GM19043 (cell line): ENCODE measurements at regions not wholly inside any gene's neighbourhood (a gene's known extent, or its start where the extent isn't known, plus 50 kb on each side); places are given as distances from the start of the nearest gene placed in this dataset.

Experiments
- ATAC-seq: cut with Tn5 transposase; IDR thresholded peaks from one replicate; pipeline ENCODE4 v1.9.1; 2021; ENCODE audit warnings: low read depth; ENCODE audit not compliant: unreplicated experiment

GRCh38 chr15:77803487-77803886, 170.8 kb upstream of the LINGO1 start:
- no peak for ATAC-seq

GRCh38 chr15:77800305-77800704, 167.6 kb upstream of the LINGO1 start:
- ATAC-seq: no peak

GRCh38 chr15:77798847-77799246, 166.1 kb upstream of the LINGO1 start:
- no peak for ATAC-seq

- no peak for ATAC-seq
These were observed 165.6 kb upstream of the LINGO1 start for GRCh38 chr15:77798151-77798835.

- no peak for ATAC-seq
These were observed 164.6 kb upstream of the LINGO1 start for GRCh38 chr15:77797270-77797669.

- no peak for ATAC-seq
These were observed 163.5 kb upstream of the LINGO1 start for GRCh38 chr15:77796046-77796729.

GRCh38 chr15:77795446-77795845, 162.7 kb upstream of the LINGO1 start:
- ATAC-seq: no peak

- ATAC-seq: no peak
These were observed 159.2 kb upstream of the LINGO1 start for GRCh38 chr15:77791941-77792340.

- ATAC-seq: no peak
These were observed 157.8 kb upstream of the LINGO1 start for GRCh38 chr15:77790481-77790880.

GRCh38 chr15:77786956-77787355, 154.2 kb upstream of the LINGO1 start:
- no peak for ATAC-seq

GRCh38 chr15:77786181-77786890, 153.6 kb upstream of the LINGO1 start:
- no peak for ATAC-seq

- no peak for ATAC-seq
These were observed 151.9 kb upstream of the LINGO1 start for GRCh38 chr15:77784361-77785292.

GRCh38 chr15:77783636-77784035, 150.9 kb upstream of the LINGO1 start:
- no peak for ATAC-seq

GRCh38 chr15:77782691-77783090, 150.0 kb upstream of the LINGO1 start:
- ATAC-seq: no peak

- ATAC-seq: no peak
These were observed 149.2 kb upstream of the LINGO1 start for GRCh38 chr15:77781946-77782240.

GRCh38 chr15:77781151-77781945, 148.6 kb upstream of the LINGO1 start:
- ATAC-seq: no peak

- no peak for ATAC-seq
These were observed 146.1 kb upstream of the LINGO1 start for GRCh38 chr15:77778802-77779201.

- ATAC-seq: no peak
These were observed 143.1 kb upstream of the LINGO1 start for GRCh38 chr15:77775837-77776236.

- no peak for ATAC-seq
These were observed 142.7 kb upstream of the LINGO1 start for GRCh38 chr15:77775373-77775772.

GRCh38 chr15:77774350-77774749, 141.6 kb upstream of the LINGO1 start:
- ATAC-seq: no peak
